GM18907 (cell line): ENCODE measurements at regions not wholly inside any gene's neighbourhood (a gene's known extent, or its start where the extent isn't known, plus 50 kb on each side); places are given as distances from the start of the nearest gene placed in this dataset.

ENCODE experiments used
- ATAC-seq: cut with Tn5 transposase; IDR thresholded peaks from one replicate; pipeline ENCODE4 v1.9.1; 2021; ENCODE audit warnings: mild to moderate bottlenecking, moderate library complexity; ENCODE audit not compliant: unreplicated experiment

GRCh38 chr6:98579941-98580340 is 254.4 kb upstream of the POU3F2 start:
- no peak for ATAC-seq

GRCh38 chr6:98581705-98582104 is 252.7 kb upstream of the POU3F2 start:
- ATAC-seq: no peak

GRCh38 chr6:98583506-98583905 is 250.9 kb upstream of the POU3F2 start:
- ATAC-seq: no peak

- no peak for ATAC-seq
Observed at GRCh38 chr6:98586163-98586562, 248.2 kb upstream of the POU3F2 start.

GRCh38 chr6:98587555-98587954 is 246.8 kb upstream of the POU3F2 start:
- no peak for ATAC-seq

GRCh38 chr6:98589536-98589935 is 244.8 kb upstream of the POU3F2 start:
- ATAC-seq: no peak

GRCh38 chr6:98590136-98590681 is 244.2 kb upstream of the POU3F2 start:
- no peak for ATAC-seq

- ATAC-seq: no peak
Observed at GRCh38 chr6:98590997-98591396, 243.4 kb upstream of the POU3F2 start.

- ATAC-seq: no peak
Observed at GRCh38 chr6:98593676-98594075, 240.7 kb upstream of the POU3F2 start.

- no peak for ATAC-seq
Observed at GRCh38 chr6:98601716-98602115, 232.7 kb upstream of the POU3F2 start.

- no peak for ATAC-seq
Observed at GRCh38 chr6:98605705-98606104, 228.7 kb upstream of the POU3F2 start.

GRCh38 chr6:98627129-98627775 is 207.1 kb upstream of the POU3F2 start:
- no peak for ATAC-seq

GRCh38 chr6:98633886-98634285 is 200.5 kb upstream of the POU3F2 start:
- no peak for ATAC-seq

GRCh38 chr6:98634569-98634968 is 199.8 kb upstream of the POU3F2 start:
- no peak for ATAC-seq

GRCh38 chr6:98635191-98635590 is 199.2 kb upstream of the POU3F2 start:
- ATAC-seq: no peak

GRCh38 chr6:98636941-98637340 is 197.4 kb upstream of the POU3F2 start:
- ATAC-seq: no peak

- no peak for ATAC-seq
Observed at GRCh38 chr6:98639089-98639635, 195.2 kb upstream of the POU3F2 start.

- no peak for ATAC-seq
Observed at GRCh38 chr6:98640366-98640765, 194.0 kb upstream of the POU3F2 start.

GRCh38 chr6:98641949-98642719 is 192.2 kb upstream of the POU3F2 start:
- no peak for ATAC-seq

GRCh38 chr6:98644063-98644462 is 190.3 kb upstream of the POU3F2 start:
- no peak for ATAC-seq

- no peak for ATAC-seq
Observed at GRCh38 chr6:98648211-98648914, 186.0 kb upstream of the POU3F2 start.
